Esophagus mucosa (tissue), 1 donor: ENCODE measurements at regions not wholly inside any gene's neighbourhood (a gene's known extent, or its start where the extent isn't known, plus 50 kb on each side); places are given as distances from the start of the nearest gene placed in this dataset.

Source experiments
- ATAC-seq: fragments of 200-7000 bp; cut with Tn5 transposase; one replicate; pipeline ENCODE4 v1.9.1; 2020
- donor health status: DM: yes; HTN: yes; CAD: no.

GRCh38 chr7:3235322-3235721, 65.7 kb upstream of the SDK1 start:
- no peak for ATAC-seq

DNA sequence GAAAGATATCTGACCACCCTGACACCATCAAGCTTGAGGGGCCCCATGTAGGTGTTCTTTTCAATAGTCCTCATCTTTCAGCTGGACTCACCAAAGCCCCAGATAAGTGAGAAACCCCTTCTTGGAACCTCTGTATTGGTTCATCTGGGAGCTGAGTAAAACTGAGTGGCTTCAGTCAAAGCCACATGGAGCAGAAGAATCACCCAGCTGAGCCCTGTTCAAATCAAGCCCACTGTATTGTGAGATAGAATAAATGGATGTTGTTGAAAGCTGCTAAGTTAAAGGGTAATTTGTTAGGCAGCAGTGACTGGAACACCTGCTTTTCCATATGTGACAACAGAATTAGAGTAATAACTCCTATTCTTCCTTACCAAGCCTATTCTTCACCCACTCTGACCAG, 64.8 kb upstream of the SDK1 start:
- ATAC-seq, result no peak

DNA sequence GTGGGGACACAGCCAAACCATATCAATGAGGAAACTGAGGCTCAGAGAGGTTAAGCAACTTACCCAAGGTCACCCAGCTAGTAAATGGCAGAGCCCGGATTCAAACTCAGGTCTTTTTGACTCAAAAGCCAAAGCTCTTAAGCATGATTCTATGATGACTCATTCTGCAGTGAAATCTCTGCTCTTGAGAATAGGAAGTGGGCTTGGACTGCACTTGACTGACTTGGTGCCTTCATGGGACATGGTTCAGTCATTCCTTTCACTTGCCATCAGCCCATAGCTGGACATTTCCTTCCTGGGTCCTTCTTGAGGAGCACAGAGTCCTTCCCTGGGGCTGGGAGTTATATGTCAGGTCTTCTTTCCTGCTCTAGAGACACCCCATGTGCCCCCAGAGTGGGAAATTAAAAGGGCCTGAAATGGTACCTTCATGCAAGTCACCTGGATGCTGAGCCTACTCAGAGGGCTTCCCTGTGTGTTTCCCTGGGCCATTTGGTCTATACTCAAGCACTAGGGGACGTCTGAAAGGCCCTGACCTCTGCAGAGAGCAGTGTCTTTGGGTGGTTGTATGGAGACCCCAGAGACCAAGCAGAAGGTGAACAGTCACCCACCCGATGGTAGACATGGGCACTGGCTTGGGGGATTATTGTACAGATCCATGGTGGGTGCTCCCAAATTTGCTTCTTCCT, 62.4 kb upstream of the SDK1 start:
- no peak for ATAC-seq

- ATAC-seq, result no peak
Observed at GRCh38 chr7:3239291-3239691, 61.8 kb upstream of the SDK1 start.

GRCh38 chr7:3240826-3241430, 60.1 kb upstream of the SDK1 start:
- ATAC-seq, result no peak

- ATAC-seq, result no peak
Observed at GRCh38 chr7:3241686-3242258, 59.3 kb upstream of the SDK1 start.

- ATAC-seq, result no peak
Observed at GRCh38 chr7:3242398-3242972, 58.6 kb upstream of the SDK1 start.

GRCh38 chr7:3243256-3243655, 57.8 kb upstream of the SDK1 start:
- peak; percentile 49 for ATAC-seq

DNA sequence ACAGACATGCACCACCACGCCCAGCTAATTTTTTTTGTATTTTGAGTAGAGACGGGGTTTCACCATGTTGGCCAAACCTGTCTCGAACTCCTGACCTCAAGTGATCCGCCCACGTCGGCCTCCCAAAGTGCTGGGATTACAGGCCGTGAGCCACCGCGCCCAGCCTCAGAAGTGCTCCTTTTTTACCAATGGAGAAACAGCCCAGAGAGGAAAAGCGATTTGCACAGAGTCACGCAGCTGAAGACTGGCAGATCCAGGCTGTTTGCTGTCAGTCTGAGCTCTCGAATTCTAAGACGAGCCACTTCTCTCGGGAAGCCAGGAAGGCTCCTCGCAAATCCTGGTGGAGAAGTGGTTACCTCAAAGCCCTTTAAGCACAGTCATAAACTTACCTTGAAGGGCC, 57.4 kb upstream of the SDK1 start:
- ATAC-seq, result no peak

- ATAC-seq, result peak; percentile 76
Observed at GRCh38 chr7:3244241-3244814, 56.7 kb upstream of the SDK1 start.

DNA sequence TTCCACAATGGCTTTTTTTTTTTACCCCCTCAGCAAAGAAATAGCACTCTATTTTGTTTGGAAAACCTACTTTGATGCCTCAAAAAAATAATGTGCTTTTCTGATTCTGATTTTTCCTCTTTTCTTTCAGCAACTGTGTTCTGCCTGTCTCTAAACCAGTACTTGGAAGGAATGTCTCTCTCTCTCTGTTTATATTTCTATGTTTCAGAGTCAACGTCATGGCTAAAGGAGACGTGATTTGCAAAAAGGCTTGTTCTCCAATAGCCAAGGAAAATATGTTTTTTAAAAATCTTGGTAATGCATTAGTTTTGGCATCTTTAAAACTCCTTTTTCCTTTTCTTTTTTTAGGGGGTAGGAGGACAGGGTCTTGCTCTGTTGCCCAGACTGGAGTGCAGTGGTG, 56.0 kb upstream of the SDK1 start:
- ATAC-seq, result no peak

DNA sequence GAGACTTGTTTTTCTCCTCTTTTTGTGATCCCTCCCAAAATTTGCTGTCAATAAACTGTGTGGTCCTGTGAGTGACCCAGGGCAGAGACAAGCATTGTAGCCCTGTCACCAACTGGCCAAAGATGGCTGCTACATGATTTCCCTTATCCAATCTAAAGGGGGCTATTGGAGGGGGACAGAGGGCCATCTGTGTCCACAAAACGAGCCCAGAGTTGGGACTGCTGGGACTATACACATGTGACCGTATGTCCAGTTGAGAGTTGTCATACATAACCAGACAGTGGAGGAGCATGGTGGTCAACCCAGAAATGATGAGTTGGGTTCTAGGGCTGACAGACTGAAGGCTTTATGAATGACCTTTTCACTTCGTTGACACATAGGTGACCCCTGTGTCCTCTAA, 55.3 kb upstream of the SDK1 start:
- no peak for ATAC-seq

DNA sequence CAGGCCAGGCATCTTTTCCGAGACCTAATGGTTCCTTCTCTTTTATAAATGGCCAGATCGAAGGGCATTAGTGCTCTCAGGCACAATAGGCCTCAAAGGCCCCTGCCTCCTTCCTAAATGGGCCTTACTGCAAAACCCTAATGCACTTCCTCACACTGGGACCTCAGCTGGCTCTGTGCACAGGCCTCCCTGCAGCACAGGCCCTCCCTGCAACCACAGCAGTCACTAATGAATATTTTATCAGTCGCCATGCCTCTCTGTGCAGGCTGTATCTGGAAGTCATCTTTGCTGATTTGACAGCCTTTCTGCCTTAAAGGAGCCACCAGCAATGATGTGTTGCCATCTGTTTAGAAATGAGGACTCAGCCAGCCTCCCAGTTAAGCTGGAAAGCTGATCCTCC, 54.9 kb upstream of the SDK1 start:
- no peak for ATAC-seq

DNA sequence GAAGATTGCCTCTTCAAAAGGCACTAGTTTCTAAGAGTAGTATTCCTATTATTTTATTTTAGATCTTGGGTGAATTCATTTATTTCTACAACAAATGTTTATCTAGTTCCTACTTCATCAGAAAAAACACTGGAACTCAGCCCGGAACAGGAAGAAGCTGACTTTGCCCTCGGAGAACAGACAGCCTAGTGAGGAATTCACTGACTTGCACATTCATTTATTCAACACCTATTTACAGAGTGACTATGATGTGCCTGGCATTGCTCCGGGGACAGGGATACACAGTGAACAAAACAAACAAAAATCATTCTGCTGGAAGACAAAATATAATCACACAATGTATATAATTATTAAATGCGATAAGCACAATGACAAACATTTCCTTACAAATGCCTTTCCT, 54.4 kb upstream of the SDK1 start:
- ATAC-seq, result no peak

DNA sequence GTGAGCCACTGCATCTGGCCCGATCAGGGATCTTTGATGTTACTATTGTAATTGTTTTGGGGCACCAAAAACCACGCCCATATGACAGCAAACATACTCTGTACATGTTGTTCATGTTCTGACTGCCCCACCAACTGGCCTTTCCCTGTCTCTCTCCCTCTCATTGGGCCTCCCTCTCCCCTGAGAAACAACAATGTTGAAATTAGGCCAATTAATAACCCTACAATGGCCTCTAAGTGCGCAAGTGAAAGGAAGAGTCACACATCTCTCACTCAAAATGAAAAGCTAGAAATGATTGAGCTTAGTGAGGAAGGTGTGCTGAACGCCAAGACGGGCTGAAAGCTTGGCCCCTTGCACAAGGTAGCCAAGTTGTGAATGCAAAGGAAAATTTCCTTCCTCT, 50.3 kb upstream of the SDK1 start:
- no peak for ATAC-seq
